SU-DHL-6 (cell line): ENCODE measurements at regions not wholly inside any gene's neighbourhood (a gene's known extent, or its start where the extent isn't known, plus 50 kb on each side); places are given as distances from the start of the nearest gene placed in this dataset.
"Not testable (repeated sequence)": the region's sequence is repeated elsewhere in the genome, so short reads cannot be mapped to it uniquely, and the experiment has no call there.

ENCODE experiments used
- H2AFZ ChIP-seq: fragments of 200-600 bp; sonication (generic); 2 replicates; pipeline ENCODE4 v1.6.1; 2014; ENCODE audit warnings: low read depth, mild to moderate bottlenecking, moderate library complexity, mixed read lengths, antibody characterized with exemption, low read length; ENCODE audit not compliant: severe bottlenecking
- H3F3A ChIP-seq: fragments of 200-600 bp; shearing (Covaris generic); 2 replicates; pipeline ENCODE4 v1.6.0; 2016; ENCODE audit warnings: antibody characterized with exemption, mild to moderate bottlenecking; ENCODE audit not compliant: insufficient read depth
- H3K27ac ChIP-seq: fragments of 200-600 bp; sonication (generic); 2 replicates; pipeline ENCODE4 v1.5.1; 2016; ENCODE audit warnings: low read depth, mild to moderate bottlenecking, low read length, moderate library complexity, mixed read lengths
- H3K27me3 ChIP-seq: fragments of 200-600 bp; sonication (generic), shearing (Covaris generic); 2 replicates; pipeline ENCODE4 v1.6.0; 2014; ENCODE audit warnings: mild to moderate bottlenecking, low read length
- H3K36me3 ChIP-seq: fragments of 200-600 bp; sonication (generic); 2 replicates; pipeline ENCODE4 v1.6.1; 2014; ENCODE audit warnings: mild to moderate bottlenecking, low read length, mixed read lengths
- H3K4me2 ChIP-seq: fragments of 300-600, 200-600 bp; shearing (Covaris generic), sonication (generic); 2 replicates; pipeline ENCODE4 v1.6.0; 2014; ENCODE audit warnings: low read length, low read depth, mild to moderate bottlenecking; ENCODE audit not compliant: poor library complexity, severe bottlenecking
- H3K4me3 ChIP-seq: fragments of 200-600 bp; sonication (generic); 2 replicates; pipeline ENCODE4 v1.5.1; 2014; ENCODE audit warnings: antibody characterized with exemption, low read length, mild to moderate bottlenecking, mixed read lengths; ENCODE audit not compliant: insufficient read depth, poor library complexity, severe bottlenecking
- H3K79me2 ChIP-seq: fragments of 200-600 bp; sonication (generic); 2 replicates; pipeline ENCODE4 v1.6.1; 2014; ENCODE audit warnings: mild to moderate bottlenecking, low read length, moderate library complexity; ENCODE audit not compliant: insufficient read depth
- H3K9ac ChIP-seq: fragments of 200-600 bp; sonication (generic); 2 replicates; pipeline ENCODE4 v1.7.0; 2014; ENCODE audit warnings: mild to moderate bottlenecking, low read length
- H3K9me2 ChIP-seq: fragments of 200-600 bp; sonication (generic); replicated peaks from 2 replicates; pipeline ENCODE4 v1.6.1; 2014; ENCODE audit warnings: low read length; ENCODE audit not compliant: insufficient read depth
- H3K9me3 ChIP-seq: fragments of 200-600 bp; sonication (generic); 2 replicates; pipeline ENCODE4 v1.6.1; 2014; ENCODE audit warnings: low read length, mixed read lengths; ENCODE audit not compliant: insufficient read depth
- H4K20me1 ChIP-seq: fragments of 200-600 bp; sonication (generic); 2 replicates; pipeline ENCODE4 v1.6.1; 2014; ENCODE audit warnings: low read depth, mild to moderate bottlenecking, antibody characterized with exemption, low read length, moderate library complexity, mixed read lengths
- EZH2phosphoT487 ChIP-seq: fragments of 200-600 bp; sonication (generic), shearing (Covaris generic); conservative IDR thresholded peaks from 2 replicates; pipeline ENCODE4 v1.6.1; 2018; ENCODE audit warnings: mild to moderate bottlenecking, antibody characterized with exemption, low read length, moderate library complexity, mixed read lengths
- TF ChIP-seq, protein P1 (sequence below): fragments of 200-600 bp; sonication (generic); IDR thresholded peaks from one replicate; pipeline ENCODE4 v1.5.1; 2017; ENCODE audit warnings: antibody characterized with exemption, mild to moderate bottlenecking, low read length, moderate library complexity; ENCODE audit not compliant: insufficient read depth, poor library complexity, severe bottlenecking

DNA sequence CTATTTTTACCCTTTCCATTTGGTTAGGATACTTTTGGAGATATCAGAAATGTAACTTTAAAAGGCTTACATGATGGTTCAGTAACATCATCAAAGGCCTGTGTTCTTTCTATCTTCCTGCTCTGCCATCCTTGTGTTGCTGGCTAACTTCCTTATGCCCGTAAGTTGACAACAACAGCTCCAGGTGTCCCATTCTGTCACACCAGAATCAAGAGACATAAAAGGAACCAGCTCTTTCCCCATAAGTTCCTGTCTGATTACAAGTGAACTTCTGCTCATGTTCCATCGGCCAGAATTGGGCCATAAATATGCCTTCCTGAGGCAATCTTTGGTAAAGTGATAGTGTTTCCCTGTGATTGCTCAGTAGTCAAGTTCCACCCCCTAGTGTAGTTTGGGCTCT, 92.4 kb downstream of the FAM170A start:
- Histone ChIP-seq H3F3A (no peaks in the 10 kb centered on the region), H3K79me2 (no peaks in the 10 kb centered on the region), H3K4me2 (no peak overlapping the region), H3K9ac (no peak overlapping the region), H3K9me3 (no peaks in the 10 kb centered on the region), H3K36me3 (no peaks in the 10 kb centered on the region), H2AFZ (no peak overlapping the region), H3K27me3 (no peaks in the 10 kb centered on the region), H3K27ac (no peak overlapping the region), H3K9me2 (no peaks in the 10 kb centered on the region), H4K20me1 (no peaks in the 10 kb centered on the region), H3K4me3 (no peak overlapping the region)
- TF ChIP-seq, protein P1, sequence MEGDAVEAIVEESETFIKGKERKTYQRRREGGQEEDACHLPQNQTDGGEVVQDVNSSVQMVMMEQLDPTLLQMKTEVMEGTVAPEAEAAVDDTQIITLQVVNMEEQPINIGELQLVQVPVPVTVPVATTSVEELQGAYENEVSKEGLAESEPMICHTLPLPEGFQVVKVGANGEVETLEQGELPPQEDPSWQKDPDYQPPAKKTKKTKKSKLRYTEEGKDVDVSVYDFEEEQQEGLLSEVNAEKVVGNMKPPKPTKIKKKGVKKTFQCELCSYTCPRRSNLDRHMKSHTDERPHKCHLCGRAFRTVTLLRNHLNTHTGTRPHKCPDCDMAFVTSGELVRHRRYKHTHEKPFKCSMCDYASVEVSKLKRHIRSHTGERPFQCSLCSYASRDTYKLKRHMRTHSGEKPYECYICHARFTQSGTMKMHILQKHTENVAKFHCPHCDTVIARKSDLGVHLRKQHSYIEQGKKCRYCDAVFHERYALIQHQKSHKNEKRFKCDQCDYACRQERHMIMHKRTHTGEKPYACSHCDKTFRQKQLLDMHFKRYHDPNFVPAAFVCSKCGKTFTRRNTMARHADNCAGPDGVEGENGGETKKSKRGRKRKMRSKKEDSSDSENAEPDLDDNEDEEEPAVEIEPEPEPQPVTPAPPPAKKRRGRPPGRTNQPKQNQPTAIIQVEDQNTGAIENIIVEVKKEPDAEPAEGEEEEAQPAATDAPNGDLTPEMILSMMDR, result no peak
- TF ChIP-seq EZH2phosphoT487, result no peak

DNA sequence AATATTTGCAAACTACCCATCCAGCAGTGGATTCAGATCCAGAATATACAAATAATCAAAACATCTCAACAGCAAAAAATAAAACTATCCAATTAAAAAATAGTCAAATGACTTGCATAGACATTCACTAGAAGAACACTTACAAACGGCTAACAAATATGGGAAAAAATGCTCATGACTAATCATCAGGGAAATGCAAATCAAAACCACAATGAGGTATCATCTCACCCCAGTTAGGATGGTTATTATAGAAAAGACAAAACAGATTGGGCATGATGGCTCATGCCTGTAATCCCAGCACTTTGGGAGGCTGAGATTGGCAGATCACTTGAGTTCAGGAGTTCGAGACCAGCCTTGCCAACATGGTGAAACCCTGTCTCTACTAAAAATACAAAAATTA, 95.9 kb downstream of the FAM170A start:
- H3K9me3 ChIP-seq, H3K9ac ChIP-seq, H2AFZ ChIP-seq, H3K27ac ChIP-seq, H3K36me3 ChIP-seq, H3F3A ChIP-seq, H3K79me2 ChIP-seq, H3K9me2 ChIP-seq, H3K4me3 ChIP-seq, H4K20me1 ChIP-seq, H3K4me2 ChIP-seq, H3K27me3 ChIP-seq: not testable (repeated sequence)

DNA sequence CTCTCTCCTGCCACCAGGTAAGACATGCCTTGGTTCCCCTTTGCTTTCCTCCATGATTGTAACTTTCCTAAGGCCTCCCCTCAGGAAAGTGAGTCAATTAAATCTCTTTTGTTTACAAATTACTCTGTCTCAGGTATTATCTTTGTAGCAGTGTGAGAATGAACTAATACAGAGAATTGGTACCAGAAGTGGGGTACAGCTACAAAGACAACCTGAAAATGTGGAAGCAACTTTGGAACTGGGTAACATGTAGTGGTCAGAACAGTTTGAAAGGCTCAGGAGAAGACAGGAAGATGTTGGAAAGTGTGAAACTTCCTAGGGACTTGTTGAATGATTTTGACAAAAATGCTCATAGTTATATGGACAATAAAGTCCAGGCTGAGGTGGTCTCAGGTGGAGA, 97.2 kb downstream of the FAM170A start:
- Histone ChIP-seq H3K9me2 (no peaks in the 10 kb centered on the region), H4K20me1 (no peaks in the 10 kb centered on the region), H3K27me3 (no peaks in the 10 kb centered on the region), H3K27ac (no peak overlapping the region), H2AFZ (no peak overlapping the region), H3K4me2 (no peak overlapping the region), H3K79me2 (no peaks in the 10 kb centered on the region), H3K9ac (no peak overlapping the region), H3F3A (no peaks in the 10 kb centered on the region), H3K4me3 (no peak overlapping the region), H3K36me3 (no peaks in the 10 kb centered on the region), H3K9me3 (no peaks in the 10 kb centered on the region)
- no peak for TF ChIP-seq EZH2phosphoT487
- TF ChIP-seq, protein P1, result no peak

DNA sequence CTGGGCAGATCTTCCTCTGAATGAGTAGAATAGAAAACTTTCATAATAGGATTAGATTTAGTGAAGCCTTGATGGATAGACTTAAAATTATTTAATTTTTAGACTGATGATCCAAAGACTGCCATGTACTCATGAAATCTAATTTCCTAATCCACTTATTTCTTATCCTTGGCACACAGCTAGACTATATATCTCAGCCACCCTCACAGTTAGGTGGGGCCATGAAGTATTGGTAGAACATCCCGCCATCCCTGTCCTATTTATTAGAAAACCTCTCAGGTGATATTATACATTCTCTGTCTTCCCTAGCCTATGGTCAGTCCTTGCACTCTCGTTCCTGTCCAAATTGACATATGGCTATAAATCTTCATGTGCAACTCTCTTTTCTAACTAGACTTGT, 110.9 kb downstream of the FAM170A start:
- TF ChIP-seq EZH2phosphoT487, result no peak
- TF ChIP-seq, protein P1, result no peak

More for the DNA sequence above, 110.9 kb downstream of the FAM170A start:
- no peaks in the 10 kb centered on the region for H3F3A ChIP-seq
- H3K36me3 ChIP-seq, result no peaks in the 10 kb centered on the region
- no peak overlapping the region for H2AFZ ChIP-seq
- no peaks in the 10 kb centered on the region for H3K9me2 ChIP-seq
- H3K79me2 ChIP-seq, result no peaks in the 10 kb centered on the region
- no peak overlapping the region for H3K4me3 ChIP-seq
- no peak overlapping the region for H3K9ac ChIP-seq
- no peaks in the 10 kb centered on the region for H3K27me3 ChIP-seq
- no peak overlapping the region for H3K4me2 ChIP-seq
- no peak overlapping the region for H3K27ac ChIP-seq
- H3K9me3 ChIP-seq, result no peaks in the 10 kb centered on the region
- H4K20me1 ChIP-seq, result no peaks in the 10 kb centered on the region
